Testis (tissue), 2 donors: ENCODE measurements at regions not wholly inside any gene's neighbourhood (a gene's known extent, or its start where the extent isn't known, plus 50 kb on each side); places are given as distances from the start of the nearest gene placed in this dataset.
"Not testable (repeated sequence)": the region's sequence is repeated elsewhere in the genome, so short reads cannot be mapped to it uniquely, and the experiment has no call there.

Experiments used
- DNase-seq: peaks from one replicate; pipeline ENCODE4 v3.0.0-alpha.2; 2019
- H3K27ac ChIP-seq, 2 donors: fragments of 200-600 bp; sonication (generic); one replicate each; pipeline ENCODE4 v1.5.1; 2019
- H3K27me3 ChIP-seq: fragments of 200-600 bp; sonication (generic); one replicate; pipeline ENCODE4 v1.5.1; 2019
- H3K36me3 ChIP-seq: fragments of 200-600 bp; sonication (generic); one replicate; pipeline ENCODE4 v1.5.1; 2017; ENCODE audit warnings: low read depth; ENCODE audit errors: missing control alignments
- H3K4me1 ChIP-seq: fragments of 200-600 bp; sonication (generic); one replicate; pipeline ENCODE4 v1.5.1; 2019
- H3K4me3 ChIP-seq, 2 donors: fragments of 200-600 bp; sonication (generic); one replicate each; pipeline ENCODE4 v1.5.1; 2017 to 2019
- H3K9me3 ChIP-seq: fragments of 200-600 bp; sonication (generic); one replicate; pipeline ENCODE4 v1.5.1; 2017
- WGBS, 2 donors: methylation state at CpG; one replicate each; pipeline ENCODE4 v1.1.5; 2018; 5-methylcytosine and 5-hydroxymethylcytosine counted together
- intact Hi-C: fragments of 100-400 bp; cut with DNase I; formaldehyde crosslinking; loops from one replicate; pipeline ENCODE4 v1.15.1; 2023; ENCODE audit warnings: low total_unique reads

- H3K27me3 ChIP-seq, H3K9me3 ChIP-seq, H3K4me3 ChIP-seq, DNase-seq, intact Hi-C loops, H3K36me3 ChIP-seq, H3K27ac ChIP-seq, H3K4me1 ChIP-seq: not testable (repeated sequence)
- 63% methylated on average over 8 of the region's 15 CpGs; no CpG with 5 or more reads in 1 of the 2 donors for WGBS, 2 donors
Measured at GRCh38 chr2:87237570-87238336, 216.1 kb upstream of the PLGLB1 start.

- H3K4me3 ChIP-seq, H3K4me1 ChIP-seq, DNase-seq, H3K36me3 ChIP-seq, intact Hi-C loops, H3K27me3 ChIP-seq, H3K9me3 ChIP-seq, H3K27ac ChIP-seq: not testable (repeated sequence)
- WGBS, 2 donors, result 80 to 93% methylated on average over 2 to 7 of the region's 8 CpGs
Measured at GRCh38 chr2:87239558-87240215, 218.0 kb upstream of the PLGLB1 start.

- intact Hi-C loops, DNase-seq, H3K9me3 ChIP-seq, H3K36me3 ChIP-seq, H3K27me3 ChIP-seq, H3K27ac ChIP-seq, H3K4me3 ChIP-seq, H3K4me1 ChIP-seq: not testable (repeated sequence)
- WGBS, 2 donors, result 87 to 93% methylated on average over 9 to 11 of the region's 11 CpGs
Measured at GRCh38 chr2:87246066-87246717, 224.5 kb upstream of the PLGLB1 start.

GRCh38 chr2:87252046-87252445 lies 230.4 kb upstream of the PLGLB1 start:
- not testable (repeated sequence) for H3K4me3 ChIP-seq, DNase-seq

GRCh38 chr2:87254562-87254961 lies 232.9 kb upstream of the PLGLB1 start:
- H3K4me1 ChIP-seq, intact Hi-C loops, H3K4me3 ChIP-seq, H3K27me3 ChIP-seq, H3K36me3 ChIP-seq, DNase-seq, H3K27ac ChIP-seq, H3K9me3 ChIP-seq: not testable (repeated sequence)
- WGBS, 2 donors, result no CpG with 5 or more reads among the region's 1 CpG

More at GRCh38 chr2:87252046-87252445, 230.4 kb upstream of the PLGLB1 start:
- H3K36me3 ChIP-seq, intact Hi-C loops, H3K27ac ChIP-seq, H3K9me3 ChIP-seq, H3K4me1 ChIP-seq, H3K27me3 ChIP-seq: not testable (repeated sequence)
- WGBS, 2 donors, result 71 to 93% methylated on average over 1 to 4 of the region's 5 CpGs

GRCh38 chr2:87255410-87255809 lies 233.8 kb upstream of the PLGLB1 start:
- H3K27me3 ChIP-seq, H3K4me1 ChIP-seq, H3K4me3 ChIP-seq, intact Hi-C loops, DNase-seq, H3K36me3 ChIP-seq, H3K9me3 ChIP-seq, H3K27ac ChIP-seq: not testable (repeated sequence)
- WGBS, 2 donors, result 96 to 100% methylated on average over 6 to 10 of the region's 14 CpGs

- H3K4me1 ChIP-seq, H3K27me3 ChIP-seq, intact Hi-C loops, H3K4me3 ChIP-seq, H3K27ac ChIP-seq, DNase-seq, H3K9me3 ChIP-seq, H3K36me3 ChIP-seq: not testable (repeated sequence)
- WGBS, 2 donors, result 100% methylated on average over 3 of the region's 7 CpGs; no CpG with 5 or more reads in 1 of the 2 donors
Measured at GRCh38 chr2:87258887-87259286, 237.2 kb upstream of the PLGLB1 start.

- 94 to 100% methylated on average over 2 to 3 of the region's 4 CpGs for WGBS, 2 donors
- H3K27me3 ChIP-seq, intact Hi-C loops, H3K9me3 ChIP-seq, H3K27ac ChIP-seq, H3K4me1 ChIP-seq, H3K36me3 ChIP-seq, H3K4me3 ChIP-seq, DNase-seq: not testable (repeated sequence)
Measured at GRCh38 chr2:87262184-87262702, 240.6 kb upstream of the PLGLB1 start.

GRCh38 chr2:87263868-87264518 lies 242.3 kb upstream of the PLGLB1 start:
- intact Hi-C loops, H3K4me1 ChIP-seq, H3K4me3 ChIP-seq, H3K27ac ChIP-seq, H3K36me3 ChIP-seq, H3K9me3 ChIP-seq, DNase-seq, H3K27me3 ChIP-seq: not testable (repeated sequence)
- WGBS, 2 donors, result 0% methylated on average over 1 of the region's 3 CpGs; no CpG with 5 or more reads in 1 of the 2 donors

GRCh38 chr2:87275192-87275591 lies 253.5 kb upstream of the PLGLB1 start:
- H3K36me3 ChIP-seq, H3K9me3 ChIP-seq, H3K4me1 ChIP-seq, H3K27me3 ChIP-seq, H3K4me3 ChIP-seq, H3K27ac ChIP-seq, intact Hi-C loops, DNase-seq: not testable (repeated sequence)
- 67 to 84% methylated on average over 2 of the region's 2 CpGs for WGBS, 2 donors

GRCh38 chr2:87275974-87276629 lies 254.5 kb upstream of the PLGLB1 start:
- H3K27me3 ChIP-seq, H3K9me3 ChIP-seq, H3K27ac ChIP-seq, H3K36me3 ChIP-seq, H3K4me1 ChIP-seq, intact Hi-C loops, DNase-seq, H3K4me3 ChIP-seq: not testable (repeated sequence)
- WGBS, 2 donors, result 59 to 85% methylated on average over 2 to 5 of the region's 5 CpGs
